Heart right ventricle (tissue), 16 donors: ENCODE measurements at regions not wholly inside any gene's neighbourhood (a gene's known extent, or its start where the extent isn't known, plus 50 kb on each side); places are given as distances from the start of the nearest gene placed in this dataset.

ENCODE experiments used
- ATAC-seq, 8 donors: fragments of 200-7000 bp; cut with Tn5 transposase; one replicate each; pipeline ENCODE4 v1.9.1; 2020; ENCODE audit warnings: mild to moderate bottlenecking in 8 of 8, moderate library complexity in 8 of 8, moderate number of reproducible peaks in 1 of 8
- DNase-seq, 2 donors: peaks; one replicate each; pipeline ENCODE4 v3.0.0-alpha.2; 2020
- H3K27ac ChIP-seq, 10 donors: fragments of 200-600 bp; sonication (generic) in 2 of 10; one replicate each; pipeline versions ENCODE4 v1.5.0 to v1.8.0; 2020 to 2022; ENCODE audit warnings: mild to moderate bottlenecking in 3 of 10
- H3K27me3 ChIP-seq, 7 donors: fragments of 200-600 bp; one replicate each; pipeline ENCODE4 v1.8.0; 2021 to 2022; ENCODE audit warnings: mild to moderate bottlenecking in 2 of 7
- H3K36me3 ChIP-seq, 9 donors: fragments of 200-600 bp; sonication (generic) in 1 of 9; one replicate each; pipeline versions ENCODE4 v1.5.0 to v1.8.0; 2020 to 2022; ENCODE audit warnings: mild to moderate bottlenecking in 2 of 9
- H3K4me1 ChIP-seq, 9 donors: fragments of 200-600 bp; sonication (generic) in 1 of 9; one replicate each; pipeline versions ENCODE4 v1.5.0 to v1.8.0; 2020 to 2022; ENCODE audit warnings: mild to moderate bottlenecking in 4 of 9
- H3K4me3 ChIP-seq, 10 donors: fragments of 200-600 bp; sonication (generic) in 2 of 10; one replicate each; pipeline versions ENCODE4 v1.5.0 to v1.8.0; 2020 to 2022; ENCODE audit warnings: mild to moderate bottlenecking in 7 of 10, moderate library complexity in 2 of 10
- H3K9me3 ChIP-seq, 11 donors: fragments of 200-600 bp in 10 of 11; sonication (generic) in 2 of 11; one replicate each; pipeline versions ENCODE4 v1.5.0 to v1.8.0; 2013 to 2022; ENCODE audit warnings: mild to moderate bottlenecking in 2 of 11, control low read depth in 1 of 11, moderate library complexity in 1 of 11
- WGBS, 2 donors: extraction: QIAGEN DNeasy Blood & Tissue Kit; methylation state at CpG; one replicate each; pipeline ENCODE4 v1.1.7; 2013; ENCODE audit warnings: inconsistent platforms in 1 of 2; 5-methylcytosine and 5-hydroxymethylcytosine counted together
- intact Hi-C, 10 donors: fragments of 100-400 bp; cut with DNase I; formaldehyde crosslinking; loops; one replicate each; pipeline versions ENCODE4 v1.11.1 to v1.14.2; 2022
- TF ChIP-seq, protein P1 (sequence below), 9 donors: fragments of 200-600 bp; sonication (generic) in 2 of 9; IDR thresholded peaks; one replicate each; pipeline versions ENCODE4 v1.5.0 to v1.8.0; 2021 to 2022; ENCODE audit warnings: antibody characterized with exemption in 9 of 9, mild to moderate bottlenecking in 5 of 9, moderate library complexity in 1 of 9
- donor health status: Arrhythmogenic right ventricular cardiomyopathy.
- donor health status: ischemic (EF 13 %, LVEDD 7.1; RV severe dilation, severe dysfunction).
- donor health status: healthy with polysubstance abuse.
- donor health status: DM: no; HTN: yes; CAD: no.
- donor health status: DM: no; HTN: no; CAD: no.
- donor health status: ischemic (EF 25% LVEDD 6.9; RV normal size, moderate dysfunction).
- donor health status: ischemic (EF 25% LVEDD 5.7; RV mildly dilated, moderate dysfunction).
- donor health status: healthy.
- donor health status: DM: yes; HTN: yes; CAD: no.
- donor health status: Ischemic cardiomyopathy.
- donor health status: ischemic (EF 35%, LVEDD 5.7; RV mildly dilated, moderate dysfunction).
- donor health status: nonischemic (EF 11% LVEDD 7.7; RV severe dilation, severe dysfunction).
- donor health status: DM: yes; HTN: yes; CAD: no.
- donor health status: PGD.
- donor health status: ischemic (EF 29% LVEDD 5.4; RV normal size, mild dysfunction).
- donor health status: nonischemic (EF 23%, LVEDD 6.1; RV moderate dilation, normal function).

DNA sequence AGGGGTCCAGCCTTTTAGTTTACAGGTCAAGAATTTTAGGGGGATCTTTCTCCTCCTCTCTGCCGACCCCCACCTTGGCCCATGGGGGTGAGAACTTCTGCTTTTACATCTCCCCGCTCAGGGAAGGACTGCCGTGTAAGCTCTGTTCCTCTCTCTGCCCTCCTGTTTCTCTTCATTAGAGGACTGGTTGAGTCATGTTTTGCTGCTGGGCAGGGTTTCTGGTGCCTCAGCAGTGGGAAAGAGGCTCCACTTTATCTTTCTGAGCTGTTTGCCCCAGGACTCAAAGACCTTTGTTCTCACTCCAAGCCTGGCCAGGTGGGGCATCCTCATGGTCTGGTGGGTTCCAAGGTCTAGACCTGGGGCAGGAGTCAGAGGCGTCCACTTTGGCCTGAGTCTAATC lies 93.0 kb downstream of the UTP18 start:
- TF ChIP-seq, protein P1, sequence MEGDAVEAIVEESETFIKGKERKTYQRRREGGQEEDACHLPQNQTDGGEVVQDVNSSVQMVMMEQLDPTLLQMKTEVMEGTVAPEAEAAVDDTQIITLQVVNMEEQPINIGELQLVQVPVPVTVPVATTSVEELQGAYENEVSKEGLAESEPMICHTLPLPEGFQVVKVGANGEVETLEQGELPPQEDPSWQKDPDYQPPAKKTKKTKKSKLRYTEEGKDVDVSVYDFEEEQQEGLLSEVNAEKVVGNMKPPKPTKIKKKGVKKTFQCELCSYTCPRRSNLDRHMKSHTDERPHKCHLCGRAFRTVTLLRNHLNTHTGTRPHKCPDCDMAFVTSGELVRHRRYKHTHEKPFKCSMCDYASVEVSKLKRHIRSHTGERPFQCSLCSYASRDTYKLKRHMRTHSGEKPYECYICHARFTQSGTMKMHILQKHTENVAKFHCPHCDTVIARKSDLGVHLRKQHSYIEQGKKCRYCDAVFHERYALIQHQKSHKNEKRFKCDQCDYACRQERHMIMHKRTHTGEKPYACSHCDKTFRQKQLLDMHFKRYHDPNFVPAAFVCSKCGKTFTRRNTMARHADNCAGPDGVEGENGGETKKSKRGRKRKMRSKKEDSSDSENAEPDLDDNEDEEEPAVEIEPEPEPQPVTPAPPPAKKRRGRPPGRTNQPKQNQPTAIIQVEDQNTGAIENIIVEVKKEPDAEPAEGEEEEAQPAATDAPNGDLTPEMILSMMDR (IDR thresholded peaks at IDR 0.05) = no peak
- no peaks in the 10 kb centered on the region for H3K4me1 ChIP-seq
- H3K9me3 ChIP-seq = no peaks in the 10 kb centered on the region
- H3K4me3 ChIP-seq = no peak overlapping the region
- H3K27ac ChIP-seq = no peak overlapping the region
- H3K27me3 ChIP-seq = peaks cover 0 to 54% (median 0%) of the 10 kb centered on the region in 7 donors
- 77 to 83% methylated on average over 4 of the region's 4 CpGs for WGBS, 2 donors
- ATAC-seq (peak in 1 of 8 donors; percentile 16), DNase-seq (no peak)
- no peaks in the 10 kb centered on the region for H3K36me3 ChIP-seq
- intact Hi-C loops = loop anchor here in 1 of 10 donors (10.0 kb wide), 1 partner anchor 62 kb away; no protein-coding TSS in a partner anchor

DNA sequence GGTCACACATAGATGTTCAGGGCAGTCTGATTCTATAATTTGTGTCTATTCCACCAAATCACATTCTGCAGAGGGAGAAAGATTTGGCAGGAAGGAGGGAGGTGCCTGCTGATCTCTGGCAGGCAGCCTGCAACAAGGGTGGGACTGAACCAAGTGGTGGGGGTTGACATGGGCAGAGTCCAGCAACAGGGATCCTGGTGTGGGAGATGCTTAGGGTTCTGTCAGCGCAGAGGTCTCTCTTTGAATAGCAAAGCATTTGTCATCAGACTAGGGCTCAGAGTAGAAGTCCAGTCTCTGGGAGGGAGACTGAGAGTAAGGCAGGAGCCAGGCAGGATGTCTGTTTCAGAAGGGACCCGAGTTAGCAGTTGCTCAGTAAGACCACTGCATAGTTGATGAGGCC lies 94.6 kb downstream of the UTP18 start:
- TF ChIP-seq, protein P1 (IDR thresholded peaks at IDR 0.05) = no peak
- H3K4me3 ChIP-seq = no peak overlapping the region
- intact Hi-C loops = loop anchor here in 1 of 10 donors (10.0 kb wide), 1 partner anchor 60 kb away; no protein-coding TSS in a partner anchor
- DNase-seq = no peak
- H3K36me3 ChIP-seq = no peaks in the 10 kb centered on the region
- H3K9me3 ChIP-seq = no peaks in the 10 kb centered on the region
- no peak overlapping the region for H3K27ac ChIP-seq
- WGBS, 2 donors = 54 to 57% methylated on average over 2 of the region's 2 CpGs
- H3K4me1 ChIP-seq = no peaks in the 10 kb centered on the region
- no peak for ATAC-seq
- peaks cover 0 to 41% (median 0%) of the 10 kb centered on the region in 7 donors for H3K27me3 ChIP-seq

DNA sequence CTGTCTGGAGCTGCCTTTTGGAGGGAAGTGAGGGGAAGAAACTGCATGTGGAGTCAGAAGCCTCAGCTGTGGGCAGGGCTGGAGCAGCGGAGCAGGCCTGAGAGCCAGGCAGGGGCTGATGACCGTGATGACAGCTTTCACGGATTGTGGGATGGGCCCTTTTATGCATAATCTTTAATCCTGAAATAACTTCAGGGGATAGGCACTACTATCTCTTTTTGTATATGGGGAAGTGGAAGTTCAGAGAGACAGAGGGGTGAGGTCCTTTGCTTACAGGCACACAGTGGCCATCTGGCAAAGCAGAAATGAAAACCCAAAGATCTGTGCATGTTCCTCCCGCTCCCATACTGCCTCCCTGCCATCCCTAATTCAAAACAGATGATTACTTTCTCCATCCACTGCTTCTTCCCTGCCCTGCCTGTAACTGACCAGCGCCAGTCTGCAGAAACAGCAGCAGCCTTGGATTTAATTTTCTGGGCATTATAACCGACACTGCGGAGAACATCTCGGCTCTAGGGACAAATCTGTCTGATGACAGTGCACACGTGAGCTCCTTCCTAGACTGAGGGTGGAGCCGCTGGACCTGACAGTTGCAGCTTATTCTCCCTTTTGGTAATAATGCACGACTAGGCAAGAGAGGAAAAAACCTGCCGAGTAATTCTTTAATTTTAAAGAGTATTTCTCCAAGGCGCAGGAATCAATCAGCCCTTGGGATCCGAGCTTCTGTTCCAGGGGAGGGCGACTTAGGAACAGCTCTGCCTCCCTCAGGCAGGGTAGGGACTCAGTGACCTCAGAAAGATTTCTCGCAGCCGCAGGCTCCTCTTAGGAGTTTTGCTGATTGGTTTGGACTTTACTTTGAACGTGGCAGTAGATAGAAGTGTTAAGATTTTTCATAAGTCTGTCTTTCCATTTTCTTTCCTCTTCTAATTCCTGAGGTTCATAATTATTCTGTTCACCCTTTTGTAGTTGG lies 95.4 kb downstream of the UTP18 start:
- no peak overlapping the region for H3K27ac ChIP-seq
- peak in 2 of 8 donors; percentile 18 to 41 for ATAC-seq
- H3K4me3 ChIP-seq = no peak overlapping the region
- TF ChIP-seq, protein P1 (IDR thresholded peaks at IDR 0.05) = no peak
- WGBS, 2 donors = 51 to 53% methylated on average over 18 of the region's 18 CpGs
- no peaks in the 10 kb centered on the region for H3K36me3 ChIP-seq
- H3K4me1 ChIP-seq = no peaks in the 10 kb centered on the region
- peaks cover 0 to 40% (median 0%) of the 10 kb centered on the region in 7 donors for H3K27me3 ChIP-seq
- DNase-seq = no peak
- intact Hi-C loops = loop anchor here in 1 of 10 donors (10.0 kb wide), 1 partner anchor 59 kb away; no protein-coding TSS in a partner anchor
- no peaks in the 10 kb centered on the region for H3K9me3 ChIP-seq

DNA sequence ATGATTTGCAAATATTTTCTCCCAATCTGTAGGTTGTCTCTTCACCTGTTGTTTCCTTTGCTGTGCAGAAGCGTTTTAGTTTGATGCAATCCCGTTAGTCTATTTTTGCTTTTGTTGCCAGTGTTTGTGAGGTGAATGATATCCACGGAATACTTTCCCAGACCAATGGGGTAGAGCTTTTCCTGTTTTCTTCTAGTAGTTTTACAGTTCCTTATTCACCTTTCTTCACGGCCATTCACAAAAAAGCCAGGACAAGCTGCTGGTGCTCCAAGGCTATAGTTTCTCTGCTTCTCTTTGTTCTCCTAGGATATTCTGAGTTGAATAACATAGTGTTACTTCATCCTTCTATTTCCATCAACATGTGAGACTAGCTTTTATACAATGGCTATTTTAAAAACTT lies 98.7 kb downstream of the UTP18 start:
- no peak overlapping the region for H3K4me3 ChIP-seq
- H3K27ac ChIP-seq = no peak overlapping the region
- peaks cover 0 to 49% (median 0%) of the 10 kb centered on the region in 7 donors for H3K27me3 ChIP-seq
- ATAC-seq (no peak), DNase-seq (no peak)
- H3K4me1 ChIP-seq = no peaks in the 10 kb centered on the region
- H3K9me3 ChIP-seq = no peaks in the 10 kb centered on the region
- WGBS, 2 donors = 89 to 90% methylated on average over 4 of the region's 4 CpGs
- intact Hi-C loops = loop anchor here in 1 of 10 donors (10.0 kb wide), 1 partner anchor 56 kb away; no protein-coding TSS in a partner anchor
- TF ChIP-seq, protein P1 (IDR thresholded peaks at IDR 0.05) = no peak
- H3K36me3 ChIP-seq = no peaks in the 10 kb centered on the region
